AG09309 (cell line): ENCODE measurements at regions not wholly inside any gene's neighbourhood (a gene's known extent, or its start where the extent isn't known, plus 50 kb on each side); places are given as distances from the start of the nearest gene placed in this dataset.

Source experiments
- DNase-seq: peaks from one replicate; pipeline ENCODE4 v3.0.0-alpha.2; 2010; ENCODE audit warnings: low read depth
- H3K4me3 ChIP-seq: 2 replicates; pipeline ENCODE4 v1.5.1; 2011; ENCODE audit warnings: mild to moderate bottlenecking, low read depth, low read length, moderate library complexity; ENCODE audit not compliant: control insufficient read depth
- CTCF ChIP-seq: IDR thresholded peaks from 2 replicates; pipeline ENCODE4 v1.5.1; 2011; ENCODE audit warnings: mild to moderate bottlenecking, low read depth, low read length, inconsistent platforms; ENCODE audit not compliant: insufficient read depth, control insufficient read depth; ENCODE audit errors: missing control alignments

GRCh38 chr4:124427095-124427767 lies 285.3 kb downstream of the ANKRD50 start:
- TF ChIP-seq CTCF, result no peak
- no peak overlapping the region for H3K4me3 ChIP-seq
- no peak for DNase-seq

DNA sequence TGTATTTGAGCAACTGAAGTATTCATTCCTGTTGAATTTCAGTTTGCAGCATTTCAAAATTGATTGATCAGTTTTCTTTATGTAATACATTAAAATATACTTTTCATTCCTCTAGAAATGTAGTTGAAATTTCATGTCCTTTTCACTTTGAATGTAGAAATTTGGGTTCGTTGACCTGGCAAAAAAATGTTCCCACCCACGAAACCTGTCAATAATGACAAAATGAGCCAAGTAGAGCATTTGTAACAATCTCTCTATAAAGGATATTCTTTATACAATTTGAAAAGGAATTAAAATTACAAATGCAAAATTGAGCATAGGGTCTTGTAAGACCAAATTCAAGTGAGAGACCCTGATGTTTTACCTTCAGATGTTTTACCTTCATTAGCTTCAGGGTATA lies 283.9 kb downstream of the ANKRD50 start:
- DNase-seq, result no peak
- no peak for TF ChIP-seq CTCF
- no peak overlapping the region for H3K4me3 ChIP-seq

DNA sequence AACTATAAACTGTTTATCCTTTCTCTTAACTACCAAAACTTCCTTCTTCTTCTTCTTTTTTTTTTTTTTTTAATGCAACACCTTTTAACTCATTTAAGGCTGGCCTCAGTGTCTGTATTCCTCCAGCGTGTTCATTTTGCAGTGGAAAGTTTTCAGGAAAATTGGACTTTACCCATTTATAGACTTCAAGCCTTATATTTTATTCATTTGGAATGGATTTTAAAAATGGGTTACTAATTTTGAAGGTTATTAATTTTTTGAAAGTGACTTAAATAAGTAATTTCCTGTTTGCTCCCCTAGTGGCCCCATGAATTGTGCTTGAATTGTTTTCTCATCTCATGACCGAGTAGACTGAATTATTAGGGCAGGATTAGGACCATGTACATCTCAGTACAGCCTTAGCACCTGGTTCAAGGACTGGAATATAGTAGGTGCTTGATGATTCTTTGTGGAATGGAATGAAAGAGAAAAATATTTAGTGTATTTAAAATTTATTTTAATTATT lies 282.7 kb downstream of the ANKRD50 start:
- H3K4me3 ChIP-seq, result no peak overlapping the region
- no peak for TF ChIP-seq CTCF
- no peak for DNase-seq

GRCh38 chr4:124431653-124432192 lies 280.8 kb downstream of the ANKRD50 start:
- no peak for TF ChIP-seq CTCF
- H3K4me3 ChIP-seq, result no peak overlapping the region

DNA sequence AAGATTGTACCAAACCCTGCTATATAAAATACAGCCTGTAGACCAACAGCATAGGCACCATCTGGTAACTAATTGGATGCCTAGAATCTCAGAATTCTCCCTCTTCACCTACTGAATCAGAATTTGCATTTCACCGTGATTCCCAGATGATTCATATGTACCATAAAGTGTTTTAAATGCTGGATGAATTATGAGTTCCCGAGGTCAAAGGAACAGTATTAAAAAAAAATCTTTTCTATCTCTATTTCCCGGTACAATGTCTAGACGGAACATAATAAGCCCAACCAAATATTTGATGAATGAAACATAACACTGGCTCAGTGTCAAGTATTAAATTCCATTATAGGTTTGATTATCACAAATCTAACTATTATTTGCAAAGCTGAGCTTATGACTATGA lies 280.0 kb downstream of the ANKRD50 start:
- peak; percentile 21 for DNase-seq
- no peak for TF ChIP-seq CTCF
- H3K4me3 ChIP-seq, result no peak overlapping the region

More at GRCh38 chr4:124431653-124432192, 280.8 kb downstream of the ANKRD50 start:
- DNase-seq, result no peak

DNA sequence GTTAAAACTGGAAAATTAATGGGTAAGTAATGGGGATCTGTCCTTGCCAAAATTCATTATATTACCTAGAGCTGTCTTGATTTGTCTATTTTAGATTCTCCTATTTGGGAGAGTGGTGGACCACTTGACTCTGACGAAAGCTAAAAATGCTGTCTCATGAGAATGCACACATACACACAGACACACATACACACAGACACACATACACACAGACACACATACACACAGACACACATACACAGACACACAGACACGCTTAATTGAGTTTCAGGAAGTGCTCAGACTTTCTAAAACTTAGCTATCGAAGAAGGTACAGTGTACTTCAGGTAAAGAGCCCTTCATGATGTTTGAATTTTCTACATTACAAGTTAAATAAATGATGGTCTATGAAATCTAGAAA lies 279.5 kb downstream of the ANKRD50 start:
- DNase-seq, result no peak
- H3K4me3 ChIP-seq, result no peak overlapping the region
- no peak for TF ChIP-seq CTCF

GRCh38 chr4:124433500-124433899 lies 279.0 kb downstream of the ANKRD50 start:
- no peak for DNase-seq
- H3K4me3 ChIP-seq, result no peak overlapping the region
- TF ChIP-seq CTCF, result no peak
